DOHH2 (cell line): ENCODE measurements at regions not wholly inside any gene's neighbourhood (a gene's known extent, or its start where the extent isn't known, plus 50 kb on each side); places are given as distances from the start of the nearest gene placed in this dataset.

Experiments used
- H3F3A ChIP-seq: fragments of 200-600 bp; sonication (generic), shearing (Covaris generic); 2 replicates; pipeline ENCODE4 v1.6.0; 2016; ENCODE audit warnings: antibody characterized with exemption, mild to moderate bottlenecking; ENCODE audit not compliant: control insufficient read depth, insufficient read depth
- H3K27ac ChIP-seq: fragments of 200-600 bp; sonication (generic); 2 replicates; pipeline ENCODE4 v1.5.1; 2014; ENCODE audit warnings: low read depth, mild to moderate bottlenecking, low read length, moderate library complexity
- H3K27me3 ChIP-seq: fragments of 200-600 bp; sonication (generic); 2 replicates; pipeline ENCODE4 v1.6.1; 2014; ENCODE audit warnings: mild to moderate bottlenecking, low read length, mixed read lengths; ENCODE audit not compliant: control insufficient read depth
- H3K36me3 ChIP-seq: fragments of 200-600 bp; sonication (generic); 2 replicates; pipeline ENCODE4 v1.6.1; 2014; ENCODE audit warnings: mild to moderate bottlenecking, low read length, moderate library complexity, mixed read lengths; ENCODE audit not compliant: control insufficient read depth
- H3K4me1 ChIP-seq: fragments of 200-600 bp; sonication (generic); 2 replicates; pipeline ENCODE4 v1.6.1; 2014; ENCODE audit warnings: mild to moderate bottlenecking, low read length, mixed read lengths; ENCODE audit not compliant: control insufficient read depth
- H3K4me2 ChIP-seq: fragments of 200-600 bp; sonication (generic); 2 replicates; pipeline ENCODE4 v1.6.0; 2014; ENCODE audit warnings: mild to moderate bottlenecking, low read length, moderate library complexity
- H3K4me3 ChIP-seq: fragments of 200-600 bp; sonication (generic); 2 replicates; pipeline ENCODE4 v1.5.1; 2014; ENCODE audit warnings: mild to moderate bottlenecking, low read length, mixed read lengths
- H3K79me2 ChIP-seq: fragments of 200-600 bp; sonication (generic); 2 replicates; pipeline ENCODE4 v1.6.1; 2014; ENCODE audit warnings: mild to moderate bottlenecking, low read length, mixed read lengths; ENCODE audit not compliant: control insufficient read depth
- H3K9me2 ChIP-seq: fragments of 200-600 bp; sonication (generic); replicated peaks from 2 replicates; pipeline ENCODE4 v1.6.1; 2014; ENCODE audit warnings: mild to moderate bottlenecking, low read length, mixed read lengths; ENCODE audit not compliant: control insufficient read depth
- H3K9me3 ChIP-seq: fragments of 200-600 bp; sonication (generic); 2 replicates; pipeline ENCODE4 v1.6.1; 2014; ENCODE audit warnings: antibody characterized with exemption, low read length, mixed read lengths; ENCODE audit not compliant: control insufficient read depth, insufficient read depth
- H4K20me1 ChIP-seq: fragments of 200-600 bp; sonication (generic); 2 replicates; pipeline ENCODE4 v1.6.0; 2014; ENCODE audit warnings: low read depth, mild to moderate bottlenecking, antibody characterized with exemption, low read length, moderate library complexity; ENCODE audit not compliant: control insufficient read depth, insufficient read depth
- EZH2phosphoT487 ChIP-seq: fragments of 200-600 bp; sonication (generic); IDR thresholded peaks from 2 replicates; pipeline ENCODE4 v1.6.1; 2017; ENCODE audit warnings: borderline replicate concordance, mild to moderate bottlenecking, antibody characterized with exemption, low read length, moderate library complexity, mixed read lengths
- TF ChIP-seq, protein P1 (sequence below): fragments of 200-600 bp; sonication (generic); IDR thresholded peaks from one replicate; pipeline ENCODE4 v1.5.1; 2014; ENCODE audit warnings: antibody characterized with exemption, mild to moderate bottlenecking, low read depth, low read length; ENCODE audit not compliant: poor library complexity, severe bottlenecking

DNA sequence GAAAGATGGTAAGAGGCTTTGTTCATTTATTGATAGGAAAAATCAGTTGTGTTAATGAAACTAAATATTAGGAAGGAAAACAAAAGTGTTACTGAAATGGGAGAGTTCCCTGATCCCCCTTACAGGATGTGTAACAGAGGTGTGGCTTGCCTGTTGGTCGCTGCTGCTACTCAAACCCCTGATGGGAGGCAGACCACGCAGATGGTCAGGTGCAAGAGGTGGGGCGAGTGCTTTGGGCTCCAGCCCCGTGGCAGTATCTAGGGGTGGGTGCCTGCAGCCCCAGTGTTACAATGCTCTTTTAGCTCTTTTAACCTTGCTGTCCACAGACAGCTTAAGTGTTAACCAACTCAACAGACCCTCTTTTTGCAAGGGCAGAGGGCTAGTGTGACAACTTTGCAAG is 319.6 kb upstream of the DCN start:
- Histone ChIP-seq H3K27ac (no peak overlapping the region), H3K9me3 (no peaks in the 10 kb centered on the region), H3K79me2 (no peaks in the 10 kb centered on the region), H3K27me3 (no peaks in the 10 kb centered on the region), H3K4me2 (no peak overlapping the region), H3K4me1 (no peaks in the 10 kb centered on the region), H3K4me3 (no peak overlapping the region), H3K9me2 (no peaks in the 10 kb centered on the region), H4K20me1 (no peaks in the 10 kb centered on the region), H3F3A (no peaks in the 10 kb centered on the region), H3K36me3 (no peaks in the 10 kb centered on the region)
- TF ChIP-seq, protein P1, sequence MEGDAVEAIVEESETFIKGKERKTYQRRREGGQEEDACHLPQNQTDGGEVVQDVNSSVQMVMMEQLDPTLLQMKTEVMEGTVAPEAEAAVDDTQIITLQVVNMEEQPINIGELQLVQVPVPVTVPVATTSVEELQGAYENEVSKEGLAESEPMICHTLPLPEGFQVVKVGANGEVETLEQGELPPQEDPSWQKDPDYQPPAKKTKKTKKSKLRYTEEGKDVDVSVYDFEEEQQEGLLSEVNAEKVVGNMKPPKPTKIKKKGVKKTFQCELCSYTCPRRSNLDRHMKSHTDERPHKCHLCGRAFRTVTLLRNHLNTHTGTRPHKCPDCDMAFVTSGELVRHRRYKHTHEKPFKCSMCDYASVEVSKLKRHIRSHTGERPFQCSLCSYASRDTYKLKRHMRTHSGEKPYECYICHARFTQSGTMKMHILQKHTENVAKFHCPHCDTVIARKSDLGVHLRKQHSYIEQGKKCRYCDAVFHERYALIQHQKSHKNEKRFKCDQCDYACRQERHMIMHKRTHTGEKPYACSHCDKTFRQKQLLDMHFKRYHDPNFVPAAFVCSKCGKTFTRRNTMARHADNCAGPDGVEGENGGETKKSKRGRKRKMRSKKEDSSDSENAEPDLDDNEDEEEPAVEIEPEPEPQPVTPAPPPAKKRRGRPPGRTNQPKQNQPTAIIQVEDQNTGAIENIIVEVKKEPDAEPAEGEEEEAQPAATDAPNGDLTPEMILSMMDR: no peak
- no peak for TF ChIP-seq EZH2phosphoT487

DNA sequence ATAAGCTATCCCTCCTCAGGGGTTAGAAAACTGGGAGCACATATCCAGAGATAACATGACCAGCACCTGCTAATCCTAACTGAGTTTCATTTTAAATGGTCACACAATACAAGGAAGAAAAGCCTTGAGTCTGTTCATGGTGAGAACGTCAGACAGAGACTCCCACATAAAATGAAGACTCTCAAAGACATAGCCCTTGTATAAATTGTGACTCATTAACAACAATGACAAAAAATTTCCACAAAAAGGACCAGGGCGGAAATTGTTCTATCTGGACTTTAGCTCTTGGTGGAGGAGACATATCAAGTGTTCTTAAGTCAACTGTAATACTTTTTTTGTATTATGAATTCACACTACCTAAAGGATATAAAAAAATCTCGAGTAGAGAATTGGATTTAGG is 313.7 kb upstream of the DCN start:
- Histone ChIP-seq H3K4me2 (no peak overlapping the region), H4K20me1 (no peaks in the 10 kb centered on the region), H3F3A (no peaks in the 10 kb centered on the region), H3K4me1 (no peaks in the 10 kb centered on the region), H3K4me3 (no peak overlapping the region), H3K27me3 (no peaks in the 10 kb centered on the region), H3K9me3 (no peaks in the 10 kb centered on the region), H3K9me2 (no peaks in the 10 kb centered on the region), H3K79me2 (no peaks in the 10 kb centered on the region), H3K27ac (no peak overlapping the region), H3K36me3 (no peaks in the 10 kb centered on the region)
- TF ChIP-seq EZH2phosphoT487: no peak
- TF ChIP-seq, protein P1: no peak

DNA sequence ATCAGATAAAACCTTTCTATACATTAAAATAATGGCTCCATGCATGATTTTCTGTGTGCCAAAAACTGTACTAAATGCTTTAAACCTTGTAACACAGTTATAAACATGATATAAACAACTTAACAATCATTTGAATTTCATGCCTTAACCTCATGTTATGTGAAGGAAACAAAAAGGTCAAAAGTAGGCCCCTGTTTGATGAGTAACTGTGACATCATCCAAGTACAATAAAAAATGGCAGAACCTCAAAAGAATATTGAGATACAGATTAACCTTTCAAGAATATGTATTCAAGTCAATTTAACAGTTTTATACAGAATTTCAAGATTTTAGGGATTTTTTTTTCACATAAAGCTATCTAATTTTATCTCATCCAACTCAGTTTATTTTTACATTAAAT is 310.7 kb upstream of the DCN start:
- Histone ChIP-seq H3F3A (no peaks in the 10 kb centered on the region), H3K4me3 (no peak overlapping the region), H3K9me3 (no peaks in the 10 kb centered on the region), H3K4me1 (no peaks in the 10 kb centered on the region), H4K20me1 (no peaks in the 10 kb centered on the region), H3K4me2 (no peak overlapping the region), H3K27ac (no peak overlapping the region), H3K36me3 (no peaks in the 10 kb centered on the region), H3K9me2 (no peaks in the 10 kb centered on the region), H3K79me2 (no peaks in the 10 kb centered on the region), H3K27me3 (no peaks in the 10 kb centered on the region)
- no peak for TF ChIP-seq EZH2phosphoT487
- TF ChIP-seq, protein P1: no peak

DNA sequence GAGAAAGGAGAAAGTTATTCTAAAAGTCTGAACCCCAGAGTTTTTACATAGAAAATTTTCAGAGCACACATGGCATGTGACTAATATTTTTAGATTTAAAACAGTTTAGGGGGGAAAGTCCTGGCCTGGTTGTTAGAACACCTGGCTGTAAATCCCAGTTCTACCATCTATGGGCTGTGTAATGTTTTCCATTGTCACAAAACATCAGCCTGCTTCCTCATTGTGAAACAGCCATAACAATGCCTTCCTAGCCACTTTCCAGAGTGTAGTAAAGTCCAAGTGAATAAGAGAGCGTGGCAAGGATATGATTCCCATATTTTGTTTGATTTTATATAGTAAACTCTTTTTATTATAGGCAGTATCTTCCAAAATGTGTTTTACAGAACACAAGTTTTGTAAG is 310.0 kb upstream of the DCN start:
- Histone ChIP-seq H3K9me3 (no peaks in the 10 kb centered on the region), H3K4me2 (no peak overlapping the region), H3K4me1 (no peaks in the 10 kb centered on the region), H3K36me3 (no peaks in the 10 kb centered on the region), H3K79me2 (no peaks in the 10 kb centered on the region), H3K27ac (no peak overlapping the region), H4K20me1 (no peaks in the 10 kb centered on the region), H3K27me3 (no peaks in the 10 kb centered on the region), H3F3A (no peaks in the 10 kb centered on the region), H3K4me3 (no peak overlapping the region), H3K9me2 (no peaks in the 10 kb centered on the region)
- TF ChIP-seq EZH2phosphoT487: no peak
- TF ChIP-seq, protein P1: no peak
